Stomach (tissue), 4 donors: ENCODE measurements at regions not wholly inside any gene's neighbourhood (a gene's known extent, or its start where the extent isn't known, plus 50 kb on each side); places are given as distances from the start of the nearest gene placed in this dataset.

Source experiments
- CTCF ChIP-seq, 7 experiments: fragments of 450-650 bp in 4 of 7; fragments of 200-600 bp in 3 of 7; sonication (generic) in 3 of 7; IDR thresholded peaks; one replicate each; pipeline ENCODE4 v1.5.1; 2016 to 2019; ENCODE audit warnings: antibody characterized with exemption in 7 of 7, control low read depth in 2 of 7, mild to moderate bottlenecking in 1 of 7
- EP300 ChIP-seq: sonication (generic); formaldehyde crosslinking; IDR thresholded peaks from one replicate; pipeline ENCODE4 v1.6.1; 2017; ENCODE audit warnings: antibody characterized with exemption
- POLR2A ChIP-seq, 4 donors: fragments of 450-650 bp; IDR thresholded peaks; one replicate each; pipeline ENCODE4 v1.6.1; 2016; ENCODE audit warnings: antibody characterized with exemption in 4 of 4, control low read depth in 2 of 4, mild to moderate bottlenecking in 1 of 4, moderate library complexity in 1 of 4
- POLR2AphosphoS5 ChIP-seq, 3 donors: sonication (generic); formaldehyde crosslinking; IDR thresholded peaks; one replicate each; pipeline ENCODE4 v1.6.1; 2016; ENCODE audit warnings: antibody characterized with exemption in 3 of 3

- TF ChIP-seq CTCF (IDR thresholded peaks at IDR 0.05) (no peak), POLR2A (IDR thresholded peaks at IDR 0.05) (no peak), POLR2AphosphoS5 (IDR thresholded peaks at IDR 0.05) (no peak), EP300 (no peak)
Observed at GRCh38 chr16:6910301-6910700, 422.3 kb upstream of the RBFOX1 start.
